GM23338 (cell line): ENCODE measurements at regions not wholly inside any gene's neighbourhood (a gene's known extent, or its start where the extent isn't known, plus 50 kb on each side); places are given as distances from the start of the nearest gene placed in this dataset.

Source experiments
- EZH2 ChIP-seq: fragments of 200-600 bp; sonication (generic); IDR thresholded peaks from one replicate; pipeline ENCODE4 v1.8.0; 2017; ENCODE audit warnings: antibody characterized with exemption, mild to moderate bottlenecking, low read depth; ENCODE audit not compliant: unreplicated experiment
- EZH2phosphoT487 ChIP-seq: fragments of 200-600 bp; sonication (generic); IDR thresholded peaks from one replicate; pipeline ENCODE4 v1.8.1; 2018; ENCODE audit warnings: antibody characterized with exemption; ENCODE audit not compliant: unreplicated experiment
- TF ChIP-seq, protein P1 (sequence below): IDR thresholded peaks from one replicate; pipeline ENCODE4 v1.6.1; 2018; ENCODE audit warnings: antibody characterized with exemption; ENCODE audit not compliant: unreplicated experiment
- TF ChIP-seq, protein P2 (sequence below), 2 experiments: fragments of 200-600 bp in 1 of 2; sonication (generic) in 1 of 2; conservative IDR thresholded peaks; 2 replicates each; pipeline versions ENCODE4 v1.5.1 to v1.6.1; 2016 to 2017; ENCODE audit warnings: antibody characterized with exemption in 2 of 2, low read depth in 2 of 2, mild to moderate bottlenecking in 2 of 2, moderate library complexity in 1 of 2

- TF ChIP-seq, protein P1, sequence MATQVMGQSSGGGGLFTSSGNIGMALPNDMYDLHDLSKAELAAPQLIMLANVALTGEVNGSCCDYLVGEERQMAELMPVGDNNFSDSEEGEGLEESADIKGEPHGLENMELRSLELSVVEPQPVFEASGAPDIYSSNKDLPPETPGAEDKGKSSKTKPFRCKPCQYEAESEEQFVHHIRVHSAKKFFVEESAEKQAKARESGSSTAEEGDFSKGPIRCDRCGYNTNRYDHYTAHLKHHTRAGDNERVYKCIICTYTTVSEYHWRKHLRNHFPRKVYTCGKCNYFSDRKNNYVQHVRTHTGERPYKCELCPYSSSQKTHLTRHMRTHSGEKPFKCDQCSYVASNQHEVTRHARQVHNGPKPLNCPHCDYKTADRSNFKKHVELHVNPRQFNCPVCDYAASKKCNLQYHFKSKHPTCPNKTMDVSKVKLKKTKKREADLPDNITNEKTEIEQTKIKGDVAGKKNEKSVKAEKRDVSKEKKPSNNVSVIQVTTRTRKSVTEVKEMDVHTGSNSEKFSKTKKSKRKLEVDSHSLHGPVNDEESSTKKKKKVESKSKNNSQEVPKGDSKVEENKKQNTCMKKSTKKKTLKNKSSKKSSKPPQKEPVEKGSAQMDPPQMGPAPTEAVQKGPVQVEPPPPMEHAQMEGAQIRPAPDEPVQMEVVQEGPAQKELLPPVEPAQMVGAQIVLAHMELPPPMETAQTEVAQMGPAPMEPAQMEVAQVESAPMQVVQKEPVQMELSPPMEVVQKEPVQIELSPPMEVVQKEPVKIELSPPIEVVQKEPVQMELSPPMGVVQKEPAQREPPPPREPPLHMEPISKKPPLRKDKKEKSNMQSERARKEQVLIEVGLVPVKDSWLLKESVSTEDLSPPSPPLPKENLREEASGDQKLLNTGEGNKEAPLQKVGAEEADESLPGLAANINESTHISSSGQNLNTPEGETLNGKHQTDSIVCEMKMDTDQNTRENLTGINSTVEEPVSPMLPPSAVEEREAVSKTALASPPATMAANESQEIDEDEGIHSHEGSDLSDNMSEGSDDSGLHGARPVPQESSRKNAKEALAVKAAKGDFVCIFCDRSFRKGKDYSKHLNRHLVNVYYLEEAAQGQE: no peak
- TF ChIP-seq, protein P2, sequence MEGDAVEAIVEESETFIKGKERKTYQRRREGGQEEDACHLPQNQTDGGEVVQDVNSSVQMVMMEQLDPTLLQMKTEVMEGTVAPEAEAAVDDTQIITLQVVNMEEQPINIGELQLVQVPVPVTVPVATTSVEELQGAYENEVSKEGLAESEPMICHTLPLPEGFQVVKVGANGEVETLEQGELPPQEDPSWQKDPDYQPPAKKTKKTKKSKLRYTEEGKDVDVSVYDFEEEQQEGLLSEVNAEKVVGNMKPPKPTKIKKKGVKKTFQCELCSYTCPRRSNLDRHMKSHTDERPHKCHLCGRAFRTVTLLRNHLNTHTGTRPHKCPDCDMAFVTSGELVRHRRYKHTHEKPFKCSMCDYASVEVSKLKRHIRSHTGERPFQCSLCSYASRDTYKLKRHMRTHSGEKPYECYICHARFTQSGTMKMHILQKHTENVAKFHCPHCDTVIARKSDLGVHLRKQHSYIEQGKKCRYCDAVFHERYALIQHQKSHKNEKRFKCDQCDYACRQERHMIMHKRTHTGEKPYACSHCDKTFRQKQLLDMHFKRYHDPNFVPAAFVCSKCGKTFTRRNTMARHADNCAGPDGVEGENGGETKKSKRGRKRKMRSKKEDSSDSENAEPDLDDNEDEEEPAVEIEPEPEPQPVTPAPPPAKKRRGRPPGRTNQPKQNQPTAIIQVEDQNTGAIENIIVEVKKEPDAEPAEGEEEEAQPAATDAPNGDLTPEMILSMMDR (conservative IDR thresholded peaks at IDR 0.05; ENCODE audit: low read depth in 2 of 2): no peak
- no peak for TF ChIP-seq EZH2
- no peak for TF ChIP-seq EZH2phosphoT487
These were observed 50.5 kb upstream of the OLFM1 start for GRCh38 chr9:135036861-135037465.
